HG03354 (cell line): ENCODE measurements at regions not wholly inside any gene's neighbourhood (a gene's known extent, or its start where the extent isn't known, plus 50 kb on each side); places are given as distances from the start of the nearest gene placed in this dataset.

Experiments used
- ATAC-seq: cut with Tn5 transposase; IDR thresholded peaks from one replicate; pipeline ENCODE4 v1.9.1; 2021; ENCODE audit warnings: mild to moderate bottlenecking; ENCODE audit not compliant: unreplicated experiment, poor library complexity, severe bottlenecking

- no peak for ATAC-seq
These were observed 171.6 kb upstream of the TNP1 start for GRCh38 chr2:217031445-217031844.

GRCh38 chr2:217030081-217030480 is 170.2 kb upstream of the TNP1 start:
- ATAC-seq: no peak

GRCh38 chr2:217028128-217028527 is 168.3 kb upstream of the TNP1 start:
- no peak for ATAC-seq

- no peak for ATAC-seq
These were observed 167.6 kb upstream of the TNP1 start for GRCh38 chr2:217027414-217027813.

- no peak for ATAC-seq
These were observed 166.7 kb upstream of the TNP1 start for GRCh38 chr2:217026569-217026968.

- no peak for ATAC-seq
These were observed 166.3 kb upstream of the TNP1 start for GRCh38 chr2:217026161-217026560.

GRCh38 chr2:217023611-217024010 is 163.7 kb upstream of the TNP1 start:
- no peak for ATAC-seq

GRCh38 chr2:217017456-217018252 is 157.8 kb upstream of the TNP1 start:
- ATAC-seq: no peak

- ATAC-seq: no peak
These were observed 157.0 kb upstream of the TNP1 start for GRCh38 chr2:217016796-217017419.

- ATAC-seq: no peak
These were observed 154.7 kb upstream of the TNP1 start for GRCh38 chr2:217014328-217015105.

GRCh38 chr2:217013926-217014325 is 154.1 kb upstream of the TNP1 start:
- ATAC-seq: no peak

- ATAC-seq: no peak
These were observed 151.7 kb upstream of the TNP1 start for GRCh38 chr2:217011576-217011975.

- no peak for ATAC-seq
These were observed 150.3 kb upstream of the TNP1 start for GRCh38 chr2:217010173-217010572.

- no peak for ATAC-seq
These were observed 148.9 kb upstream of the TNP1 start for GRCh38 chr2:217008794-217009193.

- no peak for ATAC-seq
These were observed 146.4 kb upstream of the TNP1 start for GRCh38 chr2:217006217-217006616.

GRCh38 chr2:217004656-217005055 is 144.8 kb upstream of the TNP1 start:
- ATAC-seq: no peak

- no peak for ATAC-seq
These were observed 141.9 kb upstream of the TNP1 start for GRCh38 chr2:217001740-217002139.

GRCh38 chr2:217000406-217000805 is 140.5 kb upstream of the TNP1 start:
- no peak for ATAC-seq

GRCh38 chr2:216996279-216996845 is 136.5 kb upstream of the TNP1 start:
- ATAC-seq: no peak

- ATAC-seq: no peak
These were observed 134.5 kb upstream of the TNP1 start for GRCh38 chr2:216994353-216994854.
